Ascending aorta (tissue), 2 donors: ENCODE measurements at regions not wholly inside any gene's neighbourhood (a gene's known extent, or its start where the extent isn't known, plus 50 kb on each side); places are given as distances from the start of the nearest gene placed in this dataset.
A peak's percentile ranks its signal among the peaks of the same experiment; 100 is the strongest.

Source experiments
- DNase-seq, 2 donors: peaks; one replicate each; pipeline ENCODE4 v3.0.0-alpha.2; 2019; ENCODE audit warnings: low spot score in 2 of 2
- H3K27ac ChIP-seq, 2 donors: fragments of 200-600 bp; sonication (generic); one replicate each; pipeline ENCODE4 v1.5.1; 2016 to 2017; ENCODE audit warnings: mild to moderate bottlenecking in 1 of 2
- H3K27me3 ChIP-seq: fragments of 200-600 bp; sonication (generic); one replicate; pipeline ENCODE4 v1.5.1; 2017
- H3K36me3 ChIP-seq, 2 donors: fragments of 200-600 bp; sonication (generic); one replicate each; pipeline ENCODE4 v1.5.1; 2016
- H3K4me1 ChIP-seq, 2 donors: fragments of 200-600 bp; sonication (generic); one replicate each; pipeline ENCODE4 v1.5.1; 2016 to 2017; ENCODE audit warnings: mild to moderate bottlenecking in 1 of 2
- H3K4me3 ChIP-seq, 2 donors: fragments of 200-600 bp; sonication (generic); one replicate each; pipeline ENCODE4 v1.5.1; 2016 to 2017; ENCODE audit warnings: mild to moderate bottlenecking in 1 of 2
- H3K9me3 ChIP-seq, 2 donors: fragments of 200-600 bp; sonication (generic); one replicate each; pipeline ENCODE4 v1.5.1; 2016
- intact Hi-C: fragments of 100-400 bp; cut with DNase I; formaldehyde crosslinking; loops from one replicate; pipeline ENCODE4 v1.15.1; 2023
- TF ChIP-seq, protein P1 (sequence below), 3 experiments: fragments of 200-600 bp in 2 of 3; fragments of 450-650 bp in 1 of 3; sonication (generic) in 2 of 3; IDR thresholded peaks; one replicate each; pipeline ENCODE4 v1.5.1; 2016 to 2019; ENCODE audit warnings: antibody characterized with exemption in 3 of 3, mild to moderate bottlenecking in 1 of 3, moderate library complexity in 1 of 3

- H3K36me3 ChIP-seq, result no peaks in the 10 kb centered on the region
- intact Hi-C loops, result no loop called here
- H3K27me3 ChIP-seq, result no peaks in the 10 kb centered on the region
- H3K4me1 ChIP-seq, result peaks cover 0 to 9% of the 10 kb centered on the region in 2 donors
- no peak for DNase-seq
- H3K9me3 ChIP-seq, result no peaks in the 10 kb centered on the region
- TF ChIP-seq, protein P1, sequence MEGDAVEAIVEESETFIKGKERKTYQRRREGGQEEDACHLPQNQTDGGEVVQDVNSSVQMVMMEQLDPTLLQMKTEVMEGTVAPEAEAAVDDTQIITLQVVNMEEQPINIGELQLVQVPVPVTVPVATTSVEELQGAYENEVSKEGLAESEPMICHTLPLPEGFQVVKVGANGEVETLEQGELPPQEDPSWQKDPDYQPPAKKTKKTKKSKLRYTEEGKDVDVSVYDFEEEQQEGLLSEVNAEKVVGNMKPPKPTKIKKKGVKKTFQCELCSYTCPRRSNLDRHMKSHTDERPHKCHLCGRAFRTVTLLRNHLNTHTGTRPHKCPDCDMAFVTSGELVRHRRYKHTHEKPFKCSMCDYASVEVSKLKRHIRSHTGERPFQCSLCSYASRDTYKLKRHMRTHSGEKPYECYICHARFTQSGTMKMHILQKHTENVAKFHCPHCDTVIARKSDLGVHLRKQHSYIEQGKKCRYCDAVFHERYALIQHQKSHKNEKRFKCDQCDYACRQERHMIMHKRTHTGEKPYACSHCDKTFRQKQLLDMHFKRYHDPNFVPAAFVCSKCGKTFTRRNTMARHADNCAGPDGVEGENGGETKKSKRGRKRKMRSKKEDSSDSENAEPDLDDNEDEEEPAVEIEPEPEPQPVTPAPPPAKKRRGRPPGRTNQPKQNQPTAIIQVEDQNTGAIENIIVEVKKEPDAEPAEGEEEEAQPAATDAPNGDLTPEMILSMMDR (IDR thresholded peaks at IDR 0.05), result peak in 1 of 3 experiments; percentile 11
- no peak overlapping the region for H3K4me3 ChIP-seq
- no peak overlapping the region for H3K27ac ChIP-seq
Measured at GRCh38 chr1:229848752-229849677, 218.0 kb upstream of the GALNT2 start.

GRCh38 chr1:229851511-229851910 is 215.5 kb upstream of the GALNT2 start:
- H3K27ac ChIP-seq, result no peak overlapping the region
- no peaks in the 10 kb centered on the region for H3K4me1 ChIP-seq
- DNase-seq, result no peak
- TF ChIP-seq, protein P1 (IDR thresholded peaks at IDR 0.05), result no peak
- no peaks in the 10 kb centered on the region for H3K27me3 ChIP-seq
- no peaks in the 10 kb centered on the region for H3K36me3 ChIP-seq
- no peaks in the 10 kb centered on the region for H3K9me3 ChIP-seq
- intact Hi-C loops, result no loop called here
- H3K4me3 ChIP-seq, result no peak overlapping the region

DNA sequence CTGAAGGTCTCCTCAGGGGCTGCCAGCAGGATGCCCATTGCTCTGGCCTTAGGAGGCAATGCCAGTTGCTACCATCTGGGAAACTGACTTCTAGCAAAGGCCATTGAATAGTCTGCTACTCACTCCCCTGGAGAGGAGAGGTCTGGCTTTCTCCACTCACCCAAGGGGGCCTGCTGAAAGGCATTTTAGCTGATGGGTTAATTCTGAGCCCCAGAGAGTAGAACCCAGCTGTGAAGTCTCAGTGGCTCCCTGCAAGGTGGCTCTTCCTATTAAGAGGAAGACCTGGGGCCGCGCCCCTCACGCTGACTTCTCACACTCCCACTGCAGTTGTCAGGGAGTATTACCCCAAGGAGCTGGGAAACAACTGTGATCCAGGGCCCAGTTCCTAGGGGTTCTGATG is 213.3 kb upstream of the GALNT2 start:
- H3K9me3 ChIP-seq, result no peaks in the 10 kb centered on the region
- H3K36me3 ChIP-seq, result no peaks in the 10 kb centered on the region
- intact Hi-C loops, result no loop called here
- no peak overlapping the region for H3K4me3 ChIP-seq
- no peaks in the 10 kb centered on the region for H3K27me3 ChIP-seq
- no peak for DNase-seq
- no peaks in the 10 kb centered on the region for H3K4me1 ChIP-seq
- no peak overlapping the region for H3K27ac ChIP-seq
- TF ChIP-seq, protein P1 (IDR thresholded peaks at IDR 0.05), result no peak

DNA sequence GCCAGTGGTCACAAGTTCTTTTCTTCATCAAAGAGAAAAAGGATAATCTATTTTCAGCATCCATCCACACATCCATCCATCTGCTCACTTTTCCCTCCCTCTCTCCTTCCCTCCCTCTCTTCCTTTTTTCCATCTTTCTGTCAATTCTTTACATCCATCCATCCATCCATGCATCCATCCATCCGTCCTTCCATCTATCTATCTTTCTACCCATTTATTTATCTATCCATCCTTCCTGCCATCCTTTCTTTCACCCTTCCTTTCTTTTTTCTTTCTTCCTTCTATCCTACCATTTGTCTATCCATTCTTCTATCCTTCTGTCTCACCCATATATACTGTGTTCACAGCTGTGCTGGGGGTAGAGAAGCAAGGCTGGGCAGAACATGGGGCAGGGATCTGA is 212.4 kb upstream of the GALNT2 start:
- TF ChIP-seq, protein P1 (IDR thresholded peaks at IDR 0.05), result no peak
- no peak overlapping the region for H3K27ac ChIP-seq
- no peaks in the 10 kb centered on the region for H3K36me3 ChIP-seq
- no peaks in the 10 kb centered on the region for H3K9me3 ChIP-seq
- intact Hi-C loops, result no loop called here
- H3K4me3 ChIP-seq, result no peak overlapping the region
- no peaks in the 10 kb centered on the region for H3K27me3 ChIP-seq
- no peaks in the 10 kb centered on the region for H3K4me1 ChIP-seq
- DNase-seq, result no peak

DNA sequence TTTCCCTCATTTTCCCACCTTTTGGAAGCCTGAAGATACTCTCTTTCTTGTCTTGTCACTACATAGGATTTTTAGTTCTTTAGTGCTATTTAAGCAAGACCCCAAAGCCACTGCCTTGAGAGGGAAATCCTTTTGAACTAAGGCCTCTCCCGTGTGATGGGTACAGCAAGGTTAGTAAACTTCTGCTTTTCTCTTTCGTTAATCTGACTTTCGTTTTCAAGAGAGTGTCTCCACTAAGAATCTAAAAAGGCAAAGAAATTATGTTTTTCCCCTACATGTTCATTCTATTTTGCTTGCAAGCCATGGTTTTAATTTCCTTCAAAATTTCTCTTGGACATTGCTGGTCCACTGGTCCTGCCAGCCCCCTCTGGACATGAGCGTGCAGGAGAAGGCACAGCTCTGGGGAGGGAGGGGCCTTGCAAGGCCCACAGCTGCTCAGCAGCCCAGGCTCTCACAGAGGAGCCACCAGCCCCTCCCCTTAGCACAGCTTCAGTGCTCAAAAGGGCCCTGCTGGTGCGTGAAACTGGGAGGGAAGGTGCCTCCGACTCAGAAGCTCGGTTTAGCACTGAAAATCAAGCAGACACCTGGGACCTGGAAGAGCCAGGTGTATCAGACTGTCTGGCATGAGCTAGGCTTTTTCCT is 210.9 kb upstream of the GALNT2 start:
- no peak for DNase-seq
- no peaks in the 10 kb centered on the region for H3K27me3 ChIP-seq
- no peak overlapping the region for H3K27ac ChIP-seq
- no peaks in the 10 kb centered on the region for H3K4me1 ChIP-seq
- H3K36me3 ChIP-seq, result no peaks in the 10 kb centered on the region
- TF ChIP-seq, protein P1 (IDR thresholded peaks at IDR 0.05), result no peak
- intact Hi-C loops, result no loop called here
- no peaks in the 10 kb centered on the region for H3K9me3 ChIP-seq
- H3K4me3 ChIP-seq, result no peak overlapping the region
